ENCODE measurements at regions not wholly inside any gene's neighbourhood (a gene's known extent, or its start where the extent isn't known, plus 50 kb on each side); places are given as distances from the start of the nearest gene placed in this dataset.

GRCh38 chrX:137742846-137743245, 176.9 kb downstream of the ZIC3 start:
- no peak for TF ChIP-seq EZH2 (IDR thresholded peaks at IDR 0.05; ENCODE audit: borderline replicate concordance, insufficient read depth, low read depth, low read length, poor library complexity, severe bottlenecking)
- TF ChIP-seq, protein P1, sequence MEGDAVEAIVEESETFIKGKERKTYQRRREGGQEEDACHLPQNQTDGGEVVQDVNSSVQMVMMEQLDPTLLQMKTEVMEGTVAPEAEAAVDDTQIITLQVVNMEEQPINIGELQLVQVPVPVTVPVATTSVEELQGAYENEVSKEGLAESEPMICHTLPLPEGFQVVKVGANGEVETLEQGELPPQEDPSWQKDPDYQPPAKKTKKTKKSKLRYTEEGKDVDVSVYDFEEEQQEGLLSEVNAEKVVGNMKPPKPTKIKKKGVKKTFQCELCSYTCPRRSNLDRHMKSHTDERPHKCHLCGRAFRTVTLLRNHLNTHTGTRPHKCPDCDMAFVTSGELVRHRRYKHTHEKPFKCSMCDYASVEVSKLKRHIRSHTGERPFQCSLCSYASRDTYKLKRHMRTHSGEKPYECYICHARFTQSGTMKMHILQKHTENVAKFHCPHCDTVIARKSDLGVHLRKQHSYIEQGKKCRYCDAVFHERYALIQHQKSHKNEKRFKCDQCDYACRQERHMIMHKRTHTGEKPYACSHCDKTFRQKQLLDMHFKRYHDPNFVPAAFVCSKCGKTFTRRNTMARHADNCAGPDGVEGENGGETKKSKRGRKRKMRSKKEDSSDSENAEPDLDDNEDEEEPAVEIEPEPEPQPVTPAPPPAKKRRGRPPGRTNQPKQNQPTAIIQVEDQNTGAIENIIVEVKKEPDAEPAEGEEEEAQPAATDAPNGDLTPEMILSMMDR (IDR thresholded peaks at IDR 0.05) = no peak

GRCh38 chrX:137743414-137743813, 177.5 kb downstream of the ZIC3 start:
- TF ChIP-seq, protein P1 (IDR thresholded peaks at IDR 0.05) = no peak
- no peak for TF ChIP-seq EZH2 (IDR thresholded peaks at IDR 0.05; ENCODE audit: borderline replicate concordance, insufficient read depth, low read depth, low read length, poor library complexity, severe bottlenecking)
- Mint-ChIP-seq H3K4me3 (no peak overlapping the region), H3K27me3 (no peaks in the 10 kb centered on the region), H3K27ac (no peak overlapping the region), H3K9me3 (ENCODE audit: insufficient read depth) (no peaks in the 10 kb centered on the region), H3K4me1 (no peaks in the 10 kb centered on the region)
- CTCF ChIA-PET = no interaction called here
- ATAC-seq (ENCODE audit: low read depth) (no peak), DNase-seq (no peak)
- Histone ChIP-seq H4K20me1 (ENCODE audit: control insufficient read depth, insufficient read depth, low read length, poor library complexity, severe bottlenecking) (no peaks in the 10 kb centered on the region), H2AFZ (ENCODE audit: insufficient read depth, low read depth, low read length, poor library complexity, severe bottlenecking) (no peak overlapping the region), H3K27me3 (replicated peaks in 1 of 4; ENCODE audit: control extremely low read depth in 1 of 4, control insufficient read depth in 3 of 4, insufficient read depth in 4 of 4, low read length in 3 of 4) (no peaks in the 10 kb centered on the region), H3K4me1 (ENCODE audit: control insufficient read depth in 2 of 2, insufficient read depth in 2 of 2, low read length in 2 of 2) (no peaks in the 10 kb centered on the region), H3K4me3 (ENCODE audit: control extremely low read depth in 1 of 5, extremely low read depth in 1 of 5, insufficient read depth in 1 of 5, low read depth in 2 of 5, low read length in 4 of 5) (no peak overlapping the region), H3K79me2 (ENCODE audit: control insufficient read depth, insufficient read depth, low read length) (no peaks in the 10 kb centered on the region), H3K9ac (ENCODE audit: low read length) (no peak overlapping the region), H3K4me2 (replicated peaks; ENCODE audit: low read depth, low read length, poor library complexity, severe bottlenecking) (no peak overlapping the region), H3K27ac (ENCODE audit: low read length in 2 of 2) (no peak overlapping the region), H3K36me3 (replicated peaks in 1 of 2; ENCODE audit: control extremely low read depth in 1 of 2, control insufficient read depth in 1 of 2, extremely low read depth in 1 of 2, insufficient read depth in 2 of 2, low read length in 1 of 2) (no peaks in the 10 kb centered on the region), H3K9me3 (ENCODE audit: control extremely low read depth in 1 of 3, control insufficient read depth in 2 of 3, insufficient read depth in 1 of 3, low read length in 2 of 3) (no peaks in the 10 kb centered on the region)
- POLR2A ChIA-PET = no interaction called here
- intact Hi-C loops (cut with micrococcal nuclease) = no loop called here
- WGBS (ENCODE audit: insufficient coverage) = 100% methylated on average over 1 of the region's 1 CpG

More at GRCh38 chrX:137742846-137743245, 176.9 kb downstream of the ZIC3 start:
- Histone ChIP-seq H3K27ac (ENCODE audit: low read length in 2 of 2) (no peak overlapping the region), H3K27me3 (replicated peaks in 1 of 4; ENCODE audit: control extremely low read depth in 1 of 4, control insufficient read depth in 3 of 4, insufficient read depth in 4 of 4, low read length in 3 of 4) (no peaks in the 10 kb centered on the region), H3K79me2 (ENCODE audit: control insufficient read depth, insufficient read depth, low read length) (no peaks in the 10 kb centered on the region), H4K20me1 (ENCODE audit: control insufficient read depth, insufficient read depth, low read length, poor library complexity, severe bottlenecking) (no peaks in the 10 kb centered on the region), H3K9me3 (ENCODE audit: control extremely low read depth in 1 of 3, control insufficient read depth in 2 of 3, insufficient read depth in 1 of 3, low read length in 2 of 3) (no peaks in the 10 kb centered on the region), H3K36me3 (replicated peaks in 1 of 2; ENCODE audit: control extremely low read depth in 1 of 2, control insufficient read depth in 1 of 2, extremely low read depth in 1 of 2, insufficient read depth in 2 of 2, low read length in 1 of 2) (no peaks in the 10 kb centered on the region), H3K4me3 (ENCODE audit: control extremely low read depth in 1 of 5, extremely low read depth in 1 of 5, insufficient read depth in 1 of 5, low read depth in 2 of 5, low read length in 4 of 5) (no peak overlapping the region), H3K4me1 (ENCODE audit: control insufficient read depth in 2 of 2, insufficient read depth in 2 of 2, low read length in 2 of 2) (no peaks in the 10 kb centered on the region), H3K4me2 (replicated peaks; ENCODE audit: low read depth, low read length, poor library complexity, severe bottlenecking) (no peak overlapping the region), H2AFZ (ENCODE audit: insufficient read depth, low read depth, low read length, poor library complexity, severe bottlenecking) (no peak overlapping the region), H3K9ac (ENCODE audit: low read length) (no peak overlapping the region)
- Mint-ChIP-seq H3K27me3 (no peaks in the 10 kb centered on the region), H3K4me3 (no peak overlapping the region), H3K27ac (no peak overlapping the region), H3K9me3 (ENCODE audit: insufficient read depth) (no peaks in the 10 kb centered on the region), H3K4me1 (no peaks in the 10 kb centered on the region)
- intact Hi-C loops (cut with micrococcal nuclease) = no loop called here
- DNase-seq (no peak), ATAC-seq (ENCODE audit: low read depth) (no peak)
- CTCF ChIA-PET = no interaction called here
- POLR2A ChIA-PET = no interaction called here
- WGBS (ENCODE audit: insufficient coverage) = no CpG with 5 or more reads among the region's 3 CpGs
